ENCODE measurements at regions not wholly inside any gene's neighbourhood (a gene's known extent, or its start where the extent isn't known, plus 50 kb on each side); places are given as distances from the start of the nearest gene placed in this dataset.
"Not testable (repeated sequence)": the region's sequence is repeated elsewhere in the genome, so short reads cannot be mapped to it uniquely, and the experiment has no call there.

GRCh38 chr3:187481426-187481825 lies 113.2 kb downstream of the RTP4 start:
- no peak for DNase-seq (ENCODE audit: low read depth in 2 of 2, low spot score in 1 of 2)

- not testable (repeated sequence) for DNase-seq (ENCODE audit: low read depth in 2 of 2, low spot score in 1 of 2)
Measured at GRCh38 chr3:187475613-187476012, 107.4 kb downstream of the RTP4 start.

DNA sequence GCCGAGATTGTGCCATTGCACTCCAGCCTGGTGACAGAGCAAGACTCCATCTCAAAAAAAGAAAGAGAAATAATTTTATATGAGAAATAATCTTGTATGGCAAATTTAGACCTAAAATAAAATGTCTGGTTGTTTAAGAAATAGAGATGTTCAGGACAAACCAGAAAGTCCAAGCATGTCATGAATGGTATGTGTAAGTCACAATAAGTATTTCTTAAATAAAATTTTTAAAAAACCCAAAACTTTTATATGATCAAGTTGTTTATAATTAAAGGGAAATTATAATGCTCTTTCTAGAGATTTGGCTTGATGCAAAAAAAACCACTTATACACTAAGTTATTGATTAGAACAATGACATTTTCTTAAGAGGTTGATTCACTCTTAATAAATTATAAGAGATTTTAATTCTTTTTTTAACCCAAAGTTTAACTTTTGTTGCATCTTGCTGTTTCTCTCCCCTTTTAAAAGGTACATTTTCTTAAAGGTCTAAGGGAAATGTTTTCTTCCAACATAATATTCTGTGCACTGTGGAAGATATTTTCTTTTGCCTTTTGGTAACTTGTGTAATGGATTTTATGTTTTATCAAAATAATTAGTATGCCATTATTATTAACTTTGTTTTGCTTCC lies 105.7 kb downstream of the RTP4 start:
- no peak for DNase-seq (ENCODE audit: low read depth in 2 of 2, low spot score in 1 of 2)

- DNase-seq (ENCODE audit: low read depth in 2 of 2, low spot score in 1 of 2), result not testable (repeated sequence)
Measured at GRCh38 chr3:187466306-187466705, 98.1 kb downstream of the RTP4 start.

- no peak for DNase-seq (ENCODE audit: low read depth in 2 of 2, low spot score in 1 of 2)
Measured at GRCh38 chr3:187465503-187465902, 97.3 kb downstream of the RTP4 start.

GRCh38 chr3:187464682-187465081 lies 96.5 kb downstream of the RTP4 start:
- no peak for DNase-seq (ENCODE audit: low read depth in 2 of 2, low spot score in 1 of 2)

DNA sequence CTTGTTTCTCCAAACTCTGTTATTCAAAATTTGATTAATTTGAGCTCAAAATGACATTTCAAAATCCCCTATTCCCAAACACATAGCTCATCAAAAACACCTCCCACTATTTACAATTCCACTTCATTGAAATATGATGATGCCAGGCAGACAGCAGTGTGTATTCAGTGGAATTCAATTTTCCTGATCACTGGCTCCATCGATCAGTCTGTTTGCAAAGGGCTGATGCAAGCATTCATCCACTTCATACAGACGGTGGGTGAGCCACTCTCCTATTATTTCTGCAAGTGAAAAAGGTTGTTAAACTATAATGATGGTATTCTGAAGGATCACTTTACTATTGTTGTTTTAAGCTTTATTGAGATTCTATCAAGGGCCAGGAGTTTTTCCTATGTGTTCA lies 90.7 kb downstream of the RTP4 start:
- no peak for DNase-seq (ENCODE audit: low read depth in 2 of 2, low spot score in 1 of 2)

GRCh38 chr3:187458383-187458782 lies 90.2 kb downstream of the RTP4 start:
- DNase-seq (ENCODE audit: low read depth in 2 of 2, low spot score in 1 of 2), result no peak

DNA sequence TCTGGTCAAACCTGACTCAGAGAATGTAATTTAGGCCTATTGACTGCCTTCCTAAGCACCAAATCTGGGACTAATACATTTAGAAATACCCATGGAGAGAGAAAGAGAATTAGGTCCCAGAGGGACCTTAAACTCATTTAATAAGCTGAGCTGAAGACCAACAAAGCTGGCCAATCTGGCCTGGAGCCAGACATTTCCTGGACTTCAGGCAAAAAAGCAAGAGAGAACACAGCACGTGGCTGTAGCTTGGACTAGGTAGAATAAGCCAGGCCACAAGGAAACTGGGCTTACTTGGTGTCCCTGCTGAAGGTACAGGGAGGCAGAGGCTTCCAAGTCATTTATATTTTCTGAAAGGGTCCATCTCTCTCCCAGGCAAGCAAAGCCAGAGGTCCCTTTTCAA lies 88.1 kb downstream of the RTP4 start:
- no peak for DNase-seq (ENCODE audit: low read depth in 2 of 2, low spot score in 1 of 2)

- no peak for DNase-seq (ENCODE audit: low read depth in 2 of 2, low spot score in 1 of 2)
Measured at GRCh38 chr3:187454085-187454815, 86.1 kb downstream of the RTP4 start.

DNA sequence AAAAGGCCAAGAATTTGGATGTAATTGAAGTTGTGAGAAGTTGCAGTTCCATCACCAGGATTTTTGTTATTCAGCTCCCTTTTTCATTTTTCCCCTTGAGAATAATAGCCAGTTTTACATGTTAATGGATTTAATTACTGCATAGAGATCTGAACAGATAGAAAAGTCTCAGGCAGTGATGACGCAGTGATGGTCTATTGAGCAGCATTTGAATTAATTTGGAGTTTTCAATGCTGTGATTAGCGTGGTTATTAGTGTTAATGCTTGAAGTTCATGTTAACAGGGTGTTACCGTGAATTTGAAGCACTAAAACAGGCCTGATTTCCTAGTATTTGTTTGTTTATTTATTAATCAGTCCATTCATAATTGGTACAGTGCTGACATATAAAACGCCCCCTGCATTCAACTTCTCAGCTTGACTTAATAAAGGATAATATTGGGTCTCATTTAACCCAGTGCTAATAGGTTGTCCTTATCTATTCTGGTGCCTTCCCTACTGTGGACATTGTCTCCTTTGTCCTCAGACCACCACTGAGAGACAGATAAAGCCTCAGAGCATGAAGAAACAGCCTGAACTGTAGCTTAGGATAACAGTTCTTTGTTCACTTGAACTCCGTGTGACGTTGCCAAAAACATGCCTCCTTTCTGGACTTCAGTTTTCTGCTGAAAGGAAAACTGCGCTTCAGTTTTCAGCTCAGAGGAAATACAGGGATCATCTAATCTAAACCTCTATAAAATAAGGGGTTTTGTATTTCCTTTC lies 82.4 kb downstream of the RTP4 start:
- no peak for DNase-seq (ENCODE audit: low read depth in 2 of 2, low spot score in 1 of 2)

DNA sequence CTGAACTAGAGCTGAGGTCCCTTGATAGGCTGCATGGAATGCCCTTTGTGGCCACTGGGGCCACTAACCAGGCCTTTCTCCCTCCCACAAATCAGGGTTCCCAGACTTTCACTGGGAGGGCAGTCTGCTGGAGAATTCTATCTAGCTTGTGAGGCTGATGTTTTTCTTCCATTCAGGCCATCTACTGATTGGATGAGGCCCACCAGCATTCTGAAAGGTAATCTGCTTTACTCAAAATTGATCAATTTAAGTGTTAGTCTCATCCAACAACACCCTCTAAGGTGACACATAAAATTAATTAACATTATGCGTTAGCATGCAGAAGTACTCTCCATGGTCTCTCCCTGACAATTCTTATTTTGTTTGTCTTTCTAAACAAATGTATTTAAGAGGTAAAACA lies 80.5 kb downstream of the RTP4 start:
- no peak for DNase-seq (ENCODE audit: low read depth in 2 of 2, low spot score in 1 of 2)

GRCh38 chr3:187447737-187448136 lies 79.6 kb downstream of the RTP4 start:
- DNase-seq (ENCODE audit: low read depth in 2 of 2, low spot score in 1 of 2), result no peak

- DNase-seq (ENCODE audit: low read depth in 2 of 2, low spot score in 1 of 2), result no peak
Measured at GRCh38 chr3:187445356-187445755, 77.2 kb downstream of the RTP4 start.

DNA sequence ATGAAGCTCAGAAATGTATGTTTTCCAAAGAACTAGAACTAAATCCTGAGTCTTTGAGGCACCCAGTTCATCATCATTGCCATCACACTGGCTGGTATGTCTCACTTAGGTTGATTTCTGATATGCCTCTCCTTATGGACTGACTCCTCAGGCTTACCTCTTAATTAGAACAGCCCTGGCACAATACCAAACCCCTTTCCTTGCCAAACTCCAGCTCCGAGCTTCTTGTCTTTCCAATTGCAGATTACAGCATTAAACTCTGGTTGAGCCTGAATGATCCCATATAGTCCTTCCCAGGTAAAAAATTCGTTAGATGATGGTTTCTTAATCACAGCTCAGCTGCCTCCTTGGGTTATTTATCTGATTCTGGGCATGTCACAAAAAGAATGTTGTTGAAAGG lies 66.3 kb downstream of the RTP4 start:
- DNase-seq (ENCODE audit: low read depth in 2 of 2, low spot score in 1 of 2), result no peak

DNA sequence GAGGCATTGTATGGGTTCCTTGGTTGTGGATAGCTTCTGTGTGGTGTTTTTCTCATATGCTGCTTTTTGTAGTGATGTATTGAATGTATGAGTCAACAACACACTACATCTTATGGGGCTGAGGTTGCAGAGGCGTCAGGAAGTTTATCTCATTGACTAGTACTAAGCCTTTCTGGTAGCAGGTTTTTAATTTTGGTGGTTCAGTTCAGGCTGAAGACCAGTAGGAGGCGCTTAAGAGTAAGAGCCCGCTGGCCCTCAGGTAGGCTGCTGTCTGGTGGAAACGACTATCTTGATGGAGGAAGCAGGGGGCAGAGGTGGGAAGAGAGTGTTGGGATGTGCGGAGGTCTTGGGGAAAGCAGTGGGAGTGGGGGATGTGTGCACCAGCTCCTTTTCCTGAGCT lies 62.4 kb downstream of the RTP4 start:
- no peak for DNase-seq (ENCODE audit: low read depth in 2 of 2, low spot score in 1 of 2)
